ENCODE measurements at regions not wholly inside any gene's neighbourhood (a gene's known extent, or its start where the extent isn't known, plus 50 kb on each side); places are given as distances from the start of the nearest gene placed in this dataset.

- Histone ChIP-seq H2AFZ (ENCODE audit: low read depth, low read length) (no peak overlapping the region), H3K4me3 (no peak overlapping the region), H3K9ac (ENCODE audit: insufficient read depth in 1 of 2, low read depth in 2 of 2, low read length in 2 of 2) (no peak overlapping the region), H4K20me1 (replicated peaks; ENCODE audit: control insufficient read depth, insufficient read depth, low read length) (no peaks in the 10 kb centered on the region), H3K9me1 (ENCODE audit: control insufficient read depth, insufficient read depth, low read length) (no peaks in the 10 kb centered on the region), H3K27me3 (ENCODE audit: control insufficient read depth in 2 of 2, insufficient read depth in 2 of 2, low read length in 2 of 2) (no peaks in the 10 kb centered on the region), H3K79me2 (ENCODE audit: control insufficient read depth, insufficient read depth, low read length) (no peaks in the 10 kb centered on the region), H3K27ac (ENCODE audit: extremely low read depth, low read depth, low read length) (no peak overlapping the region), H3K9me3 (replicated peaks; ENCODE audit: control insufficient read depth, insufficient read depth, low read depth, low read length) (no peaks in the 10 kb centered on the region), H3K36me3 (ENCODE audit: control insufficient read depth, insufficient read depth, low read length) (no peaks in the 10 kb centered on the region), H3K4me1 (replicated peaks in 1 of 2; ENCODE audit: control insufficient read depth in 2 of 2, insufficient read depth in 2 of 2, low read length in 2 of 2) (no peaks in the 10 kb centered on the region), H3K4me2 (ENCODE audit: insufficient read depth, low read length) (no peak overlapping the region)
- WGBS (ENCODE audit: insufficient coverage, low coverage, missing lambda C conversion rate), result 0% methylated on average over 3 of the region's 3 CpGs
- CTCF ChIA-PET (ENCODE audit: low intra/inter-chr PET ratio), result no interaction called here
- intact Hi-C loops (cut with micrococcal nuclease), result no loop called here
- POLR2A ChIA-PET, result no interaction called here
- DNase-seq (ENCODE audit: extremely low read depth in 1 of 4, low spot score in 3 of 4) (no peak), FAIRE-seq (no peak), ATAC-seq (no peak)
- in situ Hi-C loops (cut with MboI), result no loop called here
- no peak for TF ChIP-seq ZNF76 (CRISPR knock-in tag; IDR thresholded peaks at IDR 0.05; ENCODE audit: borderline replicate concordance)
- TF ChIP-seq NR2C2 (CRISPR knock-in tag; IDR thresholded peaks at IDR 0.05), result no peak
- TF ChIP-seq NR2C2 (tag; IDR thresholded peaks at IDR 0.05), result no peak
- TF ChIP-seq WHSC1 (IDR thresholded peaks at IDR 0.05; ENCODE audit: low read length), result no peak
- no peak for TF ChIP-seq TSHZ1 (CRISPR knock-in tag; IDR thresholded peaks at IDR 0.05)
- no peak for TF ChIP-seq EHMT2 (IDR thresholded peaks at IDR 0.05)
- no peak for TF ChIP-seq ZNF143 (CRISPR knock-in tag; IDR thresholded peaks at IDR 0.05)
- TF ChIP-seq STAT5B (CRISPR knock-in tag; IDR thresholded peaks at IDR 0.05), result no peak
- TF ChIP-seq RBM39 (optimal IDR thresholded peaks at IDR 0.05; ENCODE audit: low read depth, low read length), result no peak
- no peak for TF ChIP-seq FOXP1 (CRISPR knock-in tag; IDR thresholded peaks at IDR 0.05)
- no peak for TF ChIP-seq ESRRB (CRISPR knock-in tag; IDR thresholded peaks at IDR 0.05; ENCODE audit: borderline replicate concordance)
- no peak for TF ChIP-seq ZNF282 (CRISPR knock-in tag; IDR thresholded peaks at IDR 0.05)
- TF ChIP-seq TRIM24 (IDR thresholded peaks at IDR 0.05), result no peak
- no peak for TF ChIP-seq NCOR1 (IDR thresholded peaks at IDR 0.05)
- TF ChIP-seq ZNF639 (CRISPR knock-in tag; conservative IDR thresholded peaks at IDR 0.05 in 1 of 2, IDR thresholded peaks at IDR 0.05 in 1 of 2), result no peak
- no TSS peak for BruUV-seq (replicated peaks)
Observed at GRCh38 chr4:175066923-175067627, 148.9 kb downstream of the ADAM29 start.

Measured in K562 (cell line).